Epithelial cell of prostate (primary cell): ENCODE measurements at regions not wholly inside any gene's neighbourhood (a gene's known extent, or its start where the extent isn't known, plus 50 kb on each side); places are given as distances from the start of the nearest gene placed in this dataset.

Experiments used
- DNase-seq: peaks from one replicate; pipeline ENCODE4 v3.0.0-alpha.2; 2011; ENCODE audit warnings: low read depth, low spot score
- H3K27ac ChIP-seq: fragments of 450-650 bp; 2 replicates; pipeline ENCODE4 v1.5.1; 2017; ENCODE audit warnings: mild to moderate bottlenecking

GRCh38 chr10:29962166-29962850 is 97.1 kb downstream of the JCAD start:
- H3K27ac ChIP-seq = no peak overlapping the region
- DNase-seq = no peak

- DNase-seq = no peak
These were observed 98.0 kb downstream of the JCAD start for GRCh38 chr10:29961351-29961750.

GRCh38 chr10:29960261-29960660 is 99.1 kb downstream of the JCAD start:
- DNase-seq = no peak
- H3K27ac ChIP-seq = no peak overlapping the region

More at GRCh38 chr10:29961351-29961750, 98.0 kb downstream of the JCAD start:
- H3K27ac ChIP-seq = no peak overlapping the region

- no peak overlapping the region for H3K27ac ChIP-seq
- no peak for DNase-seq
These were observed 99.8 kb downstream of the JCAD start for GRCh38 chr10:29959586-29959985.

GRCh38 chr10:29958440-29958839 is 100.9 kb downstream of the JCAD start:
- DNase-seq = no peak
- H3K27ac ChIP-seq = no peak overlapping the region

- no peak overlapping the region for H3K27ac ChIP-seq
- DNase-seq = no peak
These were observed 101.5 kb downstream of the JCAD start for GRCh38 chr10:29957907-29958331.

GRCh38 chr10:29957236-29957635 is 102.2 kb downstream of the JCAD start:
- no peak for DNase-seq

GRCh38 chr10:29956335-29956924 is 103.0 kb downstream of the JCAD start:
- H3K27ac ChIP-seq = no peak overlapping the region
- no peak for DNase-seq

More at GRCh38 chr10:29957236-29957635, 102.2 kb downstream of the JCAD start:
- H3K27ac ChIP-seq = no peak overlapping the region

- no peak for DNase-seq
- H3K27ac ChIP-seq = no peak overlapping the region
These were observed 104.0 kb downstream of the JCAD start for GRCh38 chr10:29955329-29955935.

- peak; percentile 92 for DNase-seq
- H3K27ac ChIP-seq = peak overlapping the region; percentile 83
These were observed 107.9 kb downstream of the JCAD start for GRCh38 chr10:29951441-29951931.

- H3K27ac ChIP-seq = peak overlapping the region; percentile 83
- DNase-seq = no peak
These were observed 109.0 kb downstream of the JCAD start for GRCh38 chr10:29950391-29950790.

GRCh38 chr10:29949411-29950011 is 109.9 kb downstream of the JCAD start:
- peak overlapping the region; percentile 83 for H3K27ac ChIP-seq
- DNase-seq = peak; percentile 66

- DNase-seq = peak; percentile 79
- H3K27ac ChIP-seq = peak overlapping the region; percentile 83
These were observed 110.5 kb downstream of the JCAD start for GRCh38 chr10:29948881-29949355.

- DNase-seq = no peak
- H3K27ac ChIP-seq = peak overlapping the region; percentile 83
These were observed 111.7 kb downstream of the JCAD start for GRCh38 chr10:29947701-29948060.

GRCh38 chr10:29946953-29947700 is 112.3 kb downstream of the JCAD start:
- DNase-seq = peak; percentile 65
- H3K27ac ChIP-seq = peak overlapping the region; percentile 83

GRCh38 chr10:29946614-29946952 is 112.8 kb downstream of the JCAD start:
- H3K27ac ChIP-seq = peak overlapping the region; percentile 83
- no peak for DNase-seq

- H3K27ac ChIP-seq = no peak overlapping the region
- DNase-seq = no peak
These were observed 117.9 kb downstream of the JCAD start for GRCh38 chr10:29941476-29941875.

- no peak for DNase-seq
These were observed 126.4 kb downstream of the JCAD start for GRCh38 chr10:29932991-29933390.

GRCh38 chr10:29931833-29932232 is 127.6 kb downstream of the JCAD start:
- no peak overlapping the region for H3K27ac ChIP-seq

More at GRCh38 chr10:29932991-29933390, 126.4 kb downstream of the JCAD start:
- H3K27ac ChIP-seq = no peak overlapping the region

GRCh38 chr10:29929006-29929405 is 130.4 kb downstream of the JCAD start:
- DNase-seq = no peak
- H3K27ac ChIP-seq = no peak overlapping the region

More at GRCh38 chr10:29931833-29932232, 127.6 kb downstream of the JCAD start:
- no peak for DNase-seq
